DMS79 (cell line): ENCODE measurements at regions not wholly inside any gene's neighbourhood (a gene's known extent, or its start where the extent isn't known, plus 50 kb on each side); places are given as distances from the start of the nearest gene placed in this dataset.

ENCODE experiments used
- DNase-seq: peaks from one replicate; lab custom pipeline; 2025; lab: John Stamatoyannopoulos, UW

GRCh38 chr18:41754332-41754731, 200.7 kb upstream of the PIK3C3 start:
- no peak for DNase-seq

GRCh38 chr18:41753826-41754225, 201.2 kb upstream of the PIK3C3 start:
- DNase-seq: no peak

- DNase-seq: no peak
Measured at GRCh38 chr18:41752826-41753225, 202.2 kb upstream of the PIK3C3 start.

GRCh38 chr18:41751652-41752051, 203.4 kb upstream of the PIK3C3 start:
- no peak for DNase-seq

- no peak for DNase-seq
Measured at GRCh38 chr18:41751161-41751560, 203.9 kb upstream of the PIK3C3 start.

- DNase-seq: no peak
Measured at GRCh38 chr18:41747723-41748242, 207.3 kb upstream of the PIK3C3 start.

- peak; percentile 39 for DNase-seq
Measured at GRCh38 chr18:41745166-41746049, 209.6 kb upstream of the PIK3C3 start.

GRCh38 chr18:41744421-41745030, 210.5 kb upstream of the PIK3C3 start:
- no peak for DNase-seq

- DNase-seq: no peak
Measured at GRCh38 chr18:41737218-41737617, 217.8 kb upstream of the PIK3C3 start.

- no peak for DNase-seq
Measured at GRCh38 chr18:41734917-41735316, 220.1 kb upstream of the PIK3C3 start.

- DNase-seq: no peak
Measured at GRCh38 chr18:41732356-41732755, 222.7 kb upstream of the PIK3C3 start.

- DNase-seq: no peak
Measured at GRCh38 chr18:41731884-41732283, 223.2 kb upstream of the PIK3C3 start.

- no peak for DNase-seq
Measured at GRCh38 chr18:41724195-41724594, 230.8 kb upstream of the PIK3C3 start.

- no peak for DNase-seq
Measured at GRCh38 chr18:41721103-41721790, 233.8 kb upstream of the PIK3C3 start.

GRCh38 chr18:41720226-41720625, 234.8 kb upstream of the PIK3C3 start:
- DNase-seq: no peak

GRCh38 chr18:41719808-41720207, 235.2 kb upstream of the PIK3C3 start:
- no peak for DNase-seq

GRCh38 chr18:41714872-41715271, 240.2 kb upstream of the PIK3C3 start:
- no peak for DNase-seq

- no peak for DNase-seq
Measured at GRCh38 chr18:41713969-41714825, 240.8 kb upstream of the PIK3C3 start.

GRCh38 chr18:41706301-41706700, 248.7 kb upstream of the PIK3C3 start:
- DNase-seq: no peak

GRCh38 chr18:41703744-41704530, 251.1 kb upstream of the PIK3C3 start:
- no peak for DNase-seq

- no peak for DNase-seq
Measured at GRCh38 chr18:41700416-41700815, 254.6 kb upstream of the PIK3C3 start.
